ENCODE measurements at regions not wholly inside any gene's neighbourhood (a gene's known extent, or its start where the extent isn't known, plus 50 kb on each side); places are given as distances from the start of the nearest gene placed in this dataset.

GRCh38 chr7:63080406-63080805 is 918.2 kb upstream of the ZNF722 start:
- Histone ChIP-seq H3K4me3 (ENCODE audit: low read depth, low read length, poor library complexity, severe bottlenecking) (no peak overlapping the region), H3K4me1 (ENCODE audit: insufficient read depth, low read length, poor library complexity, severe bottlenecking) (no peaks in the 10 kb centered on the region), H3K27ac (ENCODE audit: low read depth, low read length, poor library complexity, severe bottlenecking) (no peak overlapping the region), H3K27me3 (replicated peaks; ENCODE audit: insufficient read depth, low read depth, low read length, poor library complexity) (no peaks in the 10 kb centered on the region), H3K36me3 (ENCODE audit: insufficient read depth, low read length, poor library complexity, severe bottlenecking) (no peaks in the 10 kb centered on the region), H3K9me3 (ENCODE audit: low read depth, low read length, poor library complexity, severe bottlenecking) (peaks cover 38% of the 10 kb centered on the region)
- TF ChIP-seq EZH2 (IDR thresholded peaks at IDR 0.05; ENCODE audit: borderline replicate concordance, low read depth, low read length, poor library complexity, severe bottlenecking) (no peak), CTCF (conservative IDR thresholded peaks at IDR 0.05; ENCODE audit: low read depth, low read length) (no peak)
- ChIA-PET CTCF (no interaction called here), POLR2A (ENCODE audit: low non-redundant PET) (no interaction called here)
- no peak for DNase-seq (ENCODE audit: low spot score)
- BruUV-seq (replicated peaks): no TSS peak
- intact Hi-C loops (cut with micrococcal nuclease; ENCODE audit: unreplicated experiment): no loop called here

- H3K27ac ChIP-seq (ENCODE audit: low read depth, low read length, poor library complexity, severe bottlenecking): no peak overlapping the region
- intact Hi-C loops (cut with micrococcal nuclease; ENCODE audit: unreplicated experiment): no loop called here
- H3K4me1 ChIP-seq (ENCODE audit: insufficient read depth, low read length, poor library complexity, severe bottlenecking): no peaks in the 10 kb centered on the region
- ChIA-PET CTCF (no interaction called here), POLR2A (ENCODE audit: low non-redundant PET) (no interaction called here)
- peaks cover 38% of the 10 kb centered on the region for H3K9me3 ChIP-seq (ENCODE audit: low read depth, low read length, poor library complexity, severe bottlenecking)
- no peaks in the 10 kb centered on the region for H3K36me3 ChIP-seq (ENCODE audit: insufficient read depth, low read length, poor library complexity, severe bottlenecking)
- no peak for DNase-seq (ENCODE audit: low spot score)
- TF ChIP-seq CTCF (conservative IDR thresholded peaks at IDR 0.05; ENCODE audit: low read depth, low read length) (no peak), EZH2 (IDR thresholded peaks at IDR 0.05; ENCODE audit: borderline replicate concordance, low read depth, low read length, poor library complexity, severe bottlenecking) (no peak)
- BruUV-seq (replicated peaks): no TSS peak
- H3K4me3 ChIP-seq (ENCODE audit: low read depth, low read length, poor library complexity, severe bottlenecking): no peak overlapping the region
- no peaks in the 10 kb centered on the region for H3K27me3 ChIP-seq (replicated peaks; ENCODE audit: insufficient read depth, low read depth, low read length, poor library complexity)
Observed at GRCh38 chr7:63080831-63081230, 917.8 kb upstream of the ZNF722 start.

GRCh38 chr7:63087575-63088190 is 911.0 kb upstream of the ZNF722 start:
- H3K4me3 ChIP-seq (ENCODE audit: low read depth, low read length, poor library complexity, severe bottlenecking): no peak overlapping the region
- no peak overlapping the region for H3K27ac ChIP-seq (ENCODE audit: low read depth, low read length, poor library complexity, severe bottlenecking)
- H3K4me1 ChIP-seq (ENCODE audit: insufficient read depth, low read length, poor library complexity, severe bottlenecking): no peaks in the 10 kb centered on the region
- TF ChIP-seq CTCF (conservative IDR thresholded peaks at IDR 0.05; ENCODE audit: low read depth, low read length) (no peak), EZH2 (IDR thresholded peaks at IDR 0.05; ENCODE audit: borderline replicate concordance, low read depth, low read length, poor library complexity, severe bottlenecking) (no peak)
- no TSS peak for BruUV-seq (replicated peaks)
- no peaks in the 10 kb centered on the region for H3K36me3 ChIP-seq (ENCODE audit: insufficient read depth, low read length, poor library complexity, severe bottlenecking)
- ChIA-PET POLR2A (ENCODE audit: low non-redundant PET) (no interaction called here), CTCF (no interaction called here)
- peaks cover 61% of the 10 kb centered on the region for H3K9me3 ChIP-seq (ENCODE audit: low read depth, low read length, poor library complexity, severe bottlenecking)
- intact Hi-C loops (cut with micrococcal nuclease; ENCODE audit: unreplicated experiment): no loop called here
- no peaks in the 10 kb centered on the region for H3K27me3 ChIP-seq (replicated peaks; ENCODE audit: insufficient read depth, low read depth, low read length, poor library complexity)
- DNase-seq (ENCODE audit: low spot score): no peak

Measured in A673 (cell line).